Smooth muscle cell (in vitro differentiated cells): ENCODE measurements at regions not wholly inside any gene's neighbourhood (a gene's known extent, or its start where the extent isn't known, plus 50 kb on each side); places are given as distances from the start of the nearest gene placed in this dataset.

Experiments
- DNase-seq: peaks from one replicate; lab custom pipeline; 2025; ENCODE audit not compliant: unreplicated experiment; lab: John Stamatoyannopoulos, UW
- H2AFZ ChIP-seq: fragments of 200-600 bp; sonication (generic); 2 replicates; pipeline ENCODE4 v1.6.0; 2016; ENCODE audit warnings: antibody characterized with exemption, low read depth, mild to moderate bottlenecking
- H3F3A ChIP-seq: fragments of 200-600 bp; sonication (generic); 2 replicates; pipeline ENCODE4 v1.6.0; 2017; ENCODE audit warnings: antibody characterized with exemption, low read depth
- H3K27ac ChIP-seq: fragments of 200-600 bp; sonication (generic); 2 replicates; pipeline ENCODE4 v1.5.1; 2016; ENCODE audit warnings: low read depth, mild to moderate bottlenecking
- H3K27me3 ChIP-seq: fragments of 200-600 bp; sonication (generic); 2 replicates; pipeline ENCODE4 v1.6.1; 2016; ENCODE audit warnings: low read depth, mild to moderate bottlenecking
- H3K36me3 ChIP-seq: fragments of 200-600 bp; sonication (generic); 2 replicates; pipeline ENCODE4 v1.5.1; 2016; ENCODE audit warnings: low read depth
- H3K4me1 ChIP-seq: fragments of 200-600 bp; sonication (generic); 2 replicates; pipeline ENCODE4 v1.5.1; 2016; ENCODE audit warnings: low read depth
- H3K4me2 ChIP-seq: fragments of 200-600 bp; sonication (generic); 2 replicates; pipeline ENCODE4 v1.6.0; 2016; ENCODE audit warnings: mild to moderate bottlenecking
- H3K4me3 ChIP-seq: fragments of 200-600 bp; sonication (generic); 2 replicates; pipeline ENCODE4 v1.5.1; 2016; ENCODE audit warnings: mild to moderate bottlenecking
- H3K79me2 ChIP-seq: fragments of 200-600 bp; sonication (generic); 2 replicates; pipeline ENCODE4 v1.6.0; 2016; ENCODE audit warnings: low read depth, mild to moderate bottlenecking
- H3K9ac ChIP-seq: fragments of 200-600 bp; sonication (generic); 2 replicates; pipeline ENCODE4 v1.6.0; 2016; ENCODE audit warnings: low read depth
- H3K9me3 ChIP-seq: fragments of 200-600 bp; sonication (generic); replicated peaks from 2 replicates; pipeline ENCODE4 v1.5.1; 2016; ENCODE audit warnings: low read depth
- H4K20me1 ChIP-seq: fragments of 200-600 bp; sonication (generic); 2 replicates; pipeline ENCODE4 v1.6.0; 2016; ENCODE audit warnings: low read depth
- CTCF ChIP-seq: fragments of 200-600 bp; sonication (generic); IDR thresholded peaks from 2 replicates; pipeline ENCODE4 v1.5.1; 2017; ENCODE audit warnings: borderline replicate concordance, mild to moderate bottlenecking, antibody characterized with exemption; ENCODE audit not compliant: insufficient read depth, poor library complexity, severe bottlenecking
- WGBS: methylation state at CpG from one replicate; pipeline ENCODE4 v1.1.7; 2016; ENCODE audit warnings: low lambda C conversion rate; 5-methylcytosine and 5-hydroxymethylcytosine counted together

- TF ChIP-seq CTCF, result no peak
- H2AFZ ChIP-seq, result no peak overlapping the region
- no peaks in the 10 kb centered on the region for H3K9me3 ChIP-seq
- no peaks in the 10 kb centered on the region for H3K4me1 ChIP-seq
- H3K9ac ChIP-seq, result no peak overlapping the region
- H4K20me1 ChIP-seq, result no peaks in the 10 kb centered on the region
- H3F3A ChIP-seq, result no peaks in the 10 kb centered on the region
- no peak overlapping the region for H3K27ac ChIP-seq
- H3K4me3 ChIP-seq, result no peak overlapping the region
- no peaks in the 10 kb centered on the region for H3K27me3 ChIP-seq
- no peak overlapping the region for H3K4me2 ChIP-seq
- WGBS, result 94% methylated on average over 1 of the region's 1 CpG
- no peaks in the 10 kb centered on the region for H3K79me2 ChIP-seq
- no peak for DNase-seq
- no peaks in the 10 kb centered on the region for H3K36me3 ChIP-seq
Measured at GRCh38 chr6:144617191-144617590, 332.1 kb downstream of the UTRN start.

- no peak for TF ChIP-seq CTCF
- Histone ChIP-seq H3K4me1 (no peaks in the 10 kb centered on the region), H3K4me3 (no peak overlapping the region), H3K27me3 (no peaks in the 10 kb centered on the region), H3K36me3 (no peaks in the 10 kb centered on the region), H3K9ac (no peak overlapping the region), H3K9me3 (no peaks in the 10 kb centered on the region), H3K4me2 (no peak overlapping the region), H2AFZ (no peak overlapping the region), H3F3A (no peaks in the 10 kb centered on the region), H3K79me2 (no peaks in the 10 kb centered on the region), H3K27ac (no peak overlapping the region), H4K20me1 (no peaks in the 10 kb centered on the region)
- WGBS, result 75% methylated on average over 4 of the region's 4 CpGs
- no peak for DNase-seq
Measured at GRCh38 chr6:144617708-144618107, 332.6 kb downstream of the UTRN start.

- H2AFZ ChIP-seq, result no peak overlapping the region
- H3K9me3 ChIP-seq, result no peaks in the 10 kb centered on the region
- no peaks in the 10 kb centered on the region for H4K20me1 ChIP-seq
- no peak overlapping the region for H3K4me2 ChIP-seq
- no peaks in the 10 kb centered on the region for H3F3A ChIP-seq
- no peaks in the 10 kb centered on the region for H3K36me3 ChIP-seq
- no peak overlapping the region for H3K4me3 ChIP-seq
- H3K9ac ChIP-seq, result no peak overlapping the region
- H3K27ac ChIP-seq, result no peak overlapping the region
- H3K27me3 ChIP-seq, result no peaks in the 10 kb centered on the region
- TF ChIP-seq CTCF, result no peak
- H3K79me2 ChIP-seq, result no peaks in the 10 kb centered on the region
- no peaks in the 10 kb centered on the region for H3K4me1 ChIP-seq
- DNase-seq, result no peak
- 94% methylated on average over 2 of the region's 2 CpGs for WGBS
Measured at GRCh38 chr6:144619966-144620365, 334.8 kb downstream of the UTRN start.

- no peaks in the 10 kb centered on the region for H3K79me2 ChIP-seq
- H3K4me3 ChIP-seq, result no peak overlapping the region
- no peak overlapping the region for H3K4me2 ChIP-seq
- no peak for TF ChIP-seq CTCF
- H4K20me1 ChIP-seq, result no peaks in the 10 kb centered on the region
- no peaks in the 10 kb centered on the region for H3K9me3 ChIP-seq
- H3K27ac ChIP-seq, result no peak overlapping the region
- H3K9ac ChIP-seq, result no peak overlapping the region
- no peaks in the 10 kb centered on the region for H3K36me3 ChIP-seq
- no peaks in the 10 kb centered on the region for H3K4me1 ChIP-seq
- no peak for DNase-seq
- H3K27me3 ChIP-seq, result no peaks in the 10 kb centered on the region
- 94% methylated on average over 4 of the region's 4 CpGs for WGBS
- no peak overlapping the region for H2AFZ ChIP-seq
- no peaks in the 10 kb centered on the region for H3F3A ChIP-seq
Measured at GRCh38 chr6:144621332-144621731, 336.2 kb downstream of the UTRN start.
